MM.1S (cell line): ENCODE measurements at regions not wholly inside any gene's neighbourhood (a gene's known extent, or its start where the extent isn't known, plus 50 kb on each side); places are given as distances from the start of the nearest gene placed in this dataset.

Experiments used
- DNase-seq: peaks from one replicate; pipeline ENCODE4 v3.0.0-alpha.2; 2015
- H2AFZ ChIP-seq: fragments of 300-600 bp; sonication (generic); 2 replicates; pipeline ENCODE4 v1.6.0; 2016; ENCODE audit warnings: antibody characterized with exemption, low read length
- H3F3A ChIP-seq: fragments of 300-600 bp; sonication (generic); 2 replicates; pipeline ENCODE4 v1.6.1; 2016; ENCODE audit warnings: mild to moderate bottlenecking, antibody characterized with exemption, low read length, moderate library complexity, mixed read lengths; ENCODE audit not compliant: insufficient read depth
- H3K27ac ChIP-seq: fragments of 300-600 bp; sonication (generic); 2 replicates; pipeline ENCODE4 v1.5.1; 2016; ENCODE audit warnings: mild to moderate bottlenecking, low read length
- H3K27me3 ChIP-seq: fragments of 300-600 bp; sonication (generic); replicated peaks from 2 replicates; pipeline ENCODE4 v1.6.0; 2016; ENCODE audit warnings: low read length; ENCODE audit not compliant: insufficient read depth
- H3K36me3 ChIP-seq: fragments of 300-600 bp; sonication (generic); replicated peaks from 2 replicates; pipeline ENCODE4 v1.6.1; 2016; ENCODE audit warnings: mild to moderate bottlenecking, low read length, mixed read lengths; ENCODE audit not compliant: insufficient read depth
- H3K4me1 ChIP-seq: fragments of 300-600 bp; sonication (generic); 2 replicates; pipeline ENCODE4 v1.6.1; 2016; ENCODE audit warnings: low read length, mixed read lengths
- H3K4me2 ChIP-seq: fragments of 300-600 bp; sonication (generic); 2 replicates; pipeline ENCODE4 v1.6.0; 2016; ENCODE audit warnings: low read depth, low read length
- H3K4me3 ChIP-seq: fragments of 300-600 bp; sonication (generic); 2 replicates; pipeline ENCODE4 v1.5.1; 2016; ENCODE audit warnings: low read length, mixed read lengths
- H3K79me2 ChIP-seq: fragments of 300-600 bp; sonication (generic); 2 replicates; pipeline ENCODE4 v1.6.1; 2016; ENCODE audit warnings: mixed run types, low read length, mixed read lengths
- H3K9ac ChIP-seq: fragments of 300-600 bp; sonication (generic); 2 replicates; pipeline ENCODE4 v1.6.1; 2016; ENCODE audit warnings: low read length, mixed read lengths
- H3K9me2 ChIP-seq: fragments of 300-600 bp; sonication (generic); replicated peaks from 2 replicates; pipeline ENCODE4 v1.6.1; 2016; ENCODE audit warnings: mild to moderate bottlenecking, low read length, mixed read lengths; ENCODE audit not compliant: insufficient read depth
- H3K9me3 ChIP-seq: fragments of 300-600 bp; sonication (generic); replicated peaks from 2 replicates; pipeline ENCODE4 v1.6.1; 2016; ENCODE audit warnings: mild to moderate bottlenecking, low read length, mixed read lengths; ENCODE audit not compliant: insufficient read depth
- H4K20me1 ChIP-seq: fragments of 300-600 bp; sonication (generic); 2 replicates; pipeline ENCODE4 v1.6.1; 2016; ENCODE audit warnings: mild to moderate bottlenecking, low read length, moderate library complexity, mixed read lengths; ENCODE audit not compliant: insufficient read depth
- CTCF ChIP-seq: fragments of 300-600 bp; sonication (generic); IDR thresholded peaks from 2 replicates; pipeline ENCODE4 v1.5.1; 2016; ENCODE audit warnings: antibody characterized with exemption, low read length, mixed read lengths
- EZH2 ChIP-seq: fragments of 300-600 bp; sonication (generic); optimal IDR thresholded peaks from 2 replicates; pipeline ENCODE3; 2017; ENCODE audit warnings: low read depth, mild to moderate bottlenecking, antibody characterized with exemption, low read length, mixed read lengths
- EZH2phosphoT487 ChIP-seq: fragments of 300-600 bp; sonication (generic); IDR thresholded peaks from 2 replicates; pipeline ENCODE4 v1.6.1; 2018; ENCODE audit warnings: antibody characterized with exemption, low read length

DNA sequence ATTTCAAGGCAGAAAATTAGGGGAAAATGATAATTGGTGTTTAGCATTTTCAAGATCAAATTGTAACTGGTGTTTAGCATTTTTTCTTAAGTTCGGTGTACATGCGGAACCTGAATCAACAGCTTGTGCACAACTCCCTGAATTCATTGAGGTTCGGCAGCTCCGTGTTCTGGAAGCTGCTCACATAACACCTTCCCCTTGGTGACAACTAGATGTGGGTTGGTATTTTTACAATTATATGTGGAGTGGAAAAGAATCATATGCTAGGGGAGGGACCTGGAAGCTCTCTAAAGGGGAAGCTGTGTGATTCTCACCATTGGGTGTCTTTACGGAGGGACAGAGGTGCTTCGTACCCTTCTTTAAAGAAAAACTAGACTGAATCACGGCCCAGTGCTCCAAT lies 199.0 kb upstream of the MTNR1B start:
- TF ChIP-seq EZH2phosphoT487 (no peak), EZH2 (no peak), CTCF (no peak)
- H3K4me3 ChIP-seq: no peak overlapping the region
- no peaks in the 10 kb centered on the region for H3K27me3 ChIP-seq
- H3K36me3 ChIP-seq: no peaks in the 10 kb centered on the region
- H3K27ac ChIP-seq: no peak overlapping the region
- no peaks in the 10 kb centered on the region for H3K79me2 ChIP-seq
- H3K9ac ChIP-seq: no peak overlapping the region
- no peaks in the 10 kb centered on the region for H3K9me3 ChIP-seq
- H3K9me2 ChIP-seq: no peaks in the 10 kb centered on the region
- no peak for DNase-seq
- no peaks in the 10 kb centered on the region for H3F3A ChIP-seq
- no peak overlapping the region for H2AFZ ChIP-seq
- H4K20me1 ChIP-seq: no peaks in the 10 kb centered on the region
- H3K4me1 ChIP-seq: no peaks in the 10 kb centered on the region
- H3K4me2 ChIP-seq: no peak overlapping the region

DNA sequence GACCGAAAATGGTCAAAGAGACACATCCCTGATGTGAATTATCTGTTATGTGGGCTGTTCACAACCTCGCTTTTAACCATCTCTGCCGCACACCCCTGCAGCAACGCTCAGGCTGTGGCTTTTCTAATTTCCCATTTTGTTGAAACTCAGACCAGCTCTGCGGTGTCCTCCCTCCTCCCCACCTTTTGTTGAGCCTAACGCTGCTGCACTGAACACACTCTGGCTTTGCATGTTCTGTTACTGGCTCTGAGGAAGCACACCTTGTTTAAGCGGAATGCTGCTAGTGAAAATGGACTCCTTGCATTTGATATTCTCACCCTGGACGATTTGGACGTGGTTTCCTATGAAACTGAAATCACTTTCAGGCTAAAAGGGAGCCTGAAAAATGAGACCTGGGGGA lies 198.5 kb upstream of the MTNR1B start:
- no peaks in the 10 kb centered on the region for H3K79me2 ChIP-seq
- TF ChIP-seq EZH2 (no peak), CTCF (no peak), EZH2phosphoT487 (no peak)
- no peak overlapping the region for H3K9ac ChIP-seq
- no peak for DNase-seq
- no peak overlapping the region for H2AFZ ChIP-seq
- no peaks in the 10 kb centered on the region for H3K9me2 ChIP-seq
- H3K27me3 ChIP-seq: no peaks in the 10 kb centered on the region
- no peaks in the 10 kb centered on the region for H3K36me3 ChIP-seq
- H3K4me2 ChIP-seq: no peak overlapping the region
- H3F3A ChIP-seq: no peaks in the 10 kb centered on the region
- H3K27ac ChIP-seq: no peak overlapping the region
- no peak overlapping the region for H3K4me3 ChIP-seq
- H3K9me3 ChIP-seq: no peaks in the 10 kb centered on the region
- H4K20me1 ChIP-seq: no peaks in the 10 kb centered on the region
- no peaks in the 10 kb centered on the region for H3K4me1 ChIP-seq

GRCh38 chr11:92771701-92772100 lies 197.8 kb upstream of the MTNR1B start:
- Histone ChIP-seq H3F3A (no peaks in the 10 kb centered on the region), H3K4me2 (no peak overlapping the region), H3K27me3 (no peaks in the 10 kb centered on the region), H3K9me3 (no peaks in the 10 kb centered on the region), H3K4me3 (no peak overlapping the region), H3K9me2 (no peaks in the 10 kb centered on the region), H4K20me1 (no peaks in the 10 kb centered on the region), H3K4me1 (no peaks in the 10 kb centered on the region), H3K27ac (no peak overlapping the region), H3K79me2 (no peaks in the 10 kb centered on the region), H3K36me3 (no peaks in the 10 kb centered on the region), H2AFZ (no peak overlapping the region), H3K9ac (no peak overlapping the region)
- no peak for DNase-seq
- TF ChIP-seq EZH2phosphoT487: no peak
- no peak for TF ChIP-seq CTCF
- TF ChIP-seq EZH2: no peak
